GM12865 (cell line): ENCODE measurements at regions not wholly inside any gene's neighbourhood (a gene's known extent, or its start where the extent isn't known, plus 50 kb on each side); places are given as distances from the start of the nearest gene placed in this dataset.

Experiments used
- DNase-seq: peaks from one replicate; pipeline ENCODE4 v3.0.0; 2010; ENCODE audit warnings: low read depth
- H3K4me3 ChIP-seq: 2 replicates; pipeline ENCODE4 v1.5.1; 2011; ENCODE audit warnings: mild to moderate bottlenecking, low read depth, low read length, control low read depth
- TF ChIP-seq, protein P1 (sequence below): IDR thresholded peaks from 2 replicates; pipeline ENCODE4 v1.5.1; 2011; ENCODE audit warnings: low read length, control low read depth, low read depth, inconsistent platforms; ENCODE audit not compliant: insufficient read depth; ENCODE audit errors: missing control alignments

DNA sequence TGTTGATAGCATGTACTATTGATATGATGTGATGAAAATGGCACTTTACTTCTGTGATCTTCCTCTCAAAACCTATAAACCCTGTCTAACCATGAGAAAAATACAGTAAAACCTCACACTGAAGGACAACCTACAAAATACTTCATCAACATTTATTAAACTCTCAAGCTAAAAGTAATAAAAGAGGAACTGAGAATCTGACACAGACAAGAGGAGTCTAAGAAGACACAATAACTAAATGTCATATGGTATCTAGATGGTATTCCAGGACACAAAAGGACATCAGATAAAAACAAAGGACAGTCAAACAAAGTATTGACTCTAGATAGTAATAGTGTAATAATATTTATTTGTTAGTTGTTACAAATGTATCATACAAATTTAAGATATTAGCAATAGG, 655.3 kb downstream of the SH3BGRL start:
- TF ChIP-seq, protein P1, sequence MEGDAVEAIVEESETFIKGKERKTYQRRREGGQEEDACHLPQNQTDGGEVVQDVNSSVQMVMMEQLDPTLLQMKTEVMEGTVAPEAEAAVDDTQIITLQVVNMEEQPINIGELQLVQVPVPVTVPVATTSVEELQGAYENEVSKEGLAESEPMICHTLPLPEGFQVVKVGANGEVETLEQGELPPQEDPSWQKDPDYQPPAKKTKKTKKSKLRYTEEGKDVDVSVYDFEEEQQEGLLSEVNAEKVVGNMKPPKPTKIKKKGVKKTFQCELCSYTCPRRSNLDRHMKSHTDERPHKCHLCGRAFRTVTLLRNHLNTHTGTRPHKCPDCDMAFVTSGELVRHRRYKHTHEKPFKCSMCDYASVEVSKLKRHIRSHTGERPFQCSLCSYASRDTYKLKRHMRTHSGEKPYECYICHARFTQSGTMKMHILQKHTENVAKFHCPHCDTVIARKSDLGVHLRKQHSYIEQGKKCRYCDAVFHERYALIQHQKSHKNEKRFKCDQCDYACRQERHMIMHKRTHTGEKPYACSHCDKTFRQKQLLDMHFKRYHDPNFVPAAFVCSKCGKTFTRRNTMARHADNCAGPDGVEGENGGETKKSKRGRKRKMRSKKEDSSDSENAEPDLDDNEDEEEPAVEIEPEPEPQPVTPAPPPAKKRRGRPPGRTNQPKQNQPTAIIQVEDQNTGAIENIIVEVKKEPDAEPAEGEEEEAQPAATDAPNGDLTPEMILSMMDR, result no peak
- no peak for DNase-seq
- H3K4me3 ChIP-seq, result no peak overlapping the region

DNA sequence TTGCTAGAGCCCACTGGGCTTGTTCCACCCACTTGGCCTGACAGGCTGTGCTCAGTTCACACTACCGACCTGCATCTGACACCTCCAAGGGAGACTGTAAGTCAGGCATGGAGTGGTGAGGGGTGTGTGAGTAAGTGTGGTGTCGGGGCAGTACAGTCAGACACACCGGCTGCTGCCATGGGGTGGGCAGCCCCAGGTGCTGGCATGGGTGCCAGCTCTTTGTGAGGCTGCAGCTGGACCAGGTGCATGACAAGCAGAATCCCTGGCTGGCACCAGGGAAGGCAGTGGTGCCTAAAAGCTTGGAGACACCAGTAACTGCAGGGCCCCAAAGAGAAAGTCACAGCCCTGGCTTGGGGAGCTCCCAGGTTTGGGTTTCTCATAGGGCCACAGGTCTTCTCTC, 665.0 kb downstream of the SH3BGRL start:
- TF ChIP-seq, protein P1, result no peak
- H3K4me3 ChIP-seq, result no peak overlapping the region
- DNase-seq, result no peak

DNA sequence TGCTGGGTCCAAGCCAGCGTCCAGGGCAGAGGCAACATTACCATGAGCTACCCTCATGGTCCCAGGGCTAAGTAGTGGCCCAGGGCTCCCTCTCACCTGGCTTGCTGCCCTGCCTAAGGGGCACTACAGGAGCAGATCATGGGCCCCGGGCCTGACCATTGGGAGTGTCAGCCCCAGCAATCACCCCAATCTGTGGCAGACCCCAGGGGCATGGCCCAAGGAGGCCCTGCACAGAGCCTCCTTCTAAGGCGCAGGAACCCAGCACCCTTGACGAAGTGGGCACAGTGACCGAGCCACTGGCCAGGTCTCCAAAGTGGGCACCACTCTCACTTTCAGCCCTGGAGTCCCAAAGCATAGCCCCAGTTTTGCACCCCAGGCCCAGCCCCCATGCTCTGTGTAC, 667.1 kb downstream of the SH3BGRL start:
- no peak for DNase-seq
- no peak overlapping the region for H3K4me3 ChIP-seq
- TF ChIP-seq, protein P1, result no peak

DNA sequence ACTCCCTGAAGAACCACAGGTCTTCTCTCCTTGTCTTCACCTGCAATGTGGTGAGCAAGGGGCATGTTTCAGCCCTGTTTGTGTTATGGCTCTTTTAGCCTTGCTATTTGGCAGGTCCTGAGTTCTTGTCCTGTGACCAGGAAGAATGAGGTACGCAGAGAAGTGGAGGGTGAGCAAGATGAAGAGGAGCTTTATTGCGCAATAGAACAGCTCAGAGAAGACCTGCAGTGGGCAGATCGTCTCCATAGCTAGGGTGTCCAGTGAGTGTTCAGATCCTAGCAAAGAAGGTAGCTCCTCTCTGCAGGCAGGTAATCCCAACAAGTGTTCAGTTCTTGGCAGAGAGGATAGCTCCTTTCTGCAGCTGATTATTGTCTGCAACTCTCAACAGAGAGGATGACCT, 672.9 kb downstream of the SH3BGRL start:
- TF ChIP-seq, protein P1, result no peak
- no peak for DNase-seq
- no peak overlapping the region for H3K4me3 ChIP-seq

DNA sequence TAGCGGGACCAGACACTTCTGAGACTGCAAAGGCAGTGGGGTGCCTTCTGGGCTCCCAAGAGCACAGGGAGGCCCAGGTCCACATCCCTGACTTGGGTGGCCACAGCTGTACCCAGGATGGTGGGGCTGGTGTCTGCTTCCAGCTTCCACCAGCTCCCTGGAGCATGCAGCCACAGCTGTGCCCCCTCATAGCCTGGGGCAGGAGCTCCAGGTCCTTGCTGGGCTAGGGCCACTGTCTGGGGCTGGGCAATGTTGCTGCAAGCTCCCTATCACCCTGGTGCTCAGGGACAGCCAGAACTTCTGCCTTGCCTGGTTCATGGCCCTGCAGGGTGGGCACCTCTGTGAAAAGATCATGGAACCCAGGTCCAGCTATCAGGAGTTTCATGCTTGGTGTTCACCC, 673.9 kb downstream of the SH3BGRL start:
- H3K4me3 ChIP-seq, result no peak overlapping the region
- DNase-seq, result no peak
- TF ChIP-seq, protein P1, result no peak

DNA sequence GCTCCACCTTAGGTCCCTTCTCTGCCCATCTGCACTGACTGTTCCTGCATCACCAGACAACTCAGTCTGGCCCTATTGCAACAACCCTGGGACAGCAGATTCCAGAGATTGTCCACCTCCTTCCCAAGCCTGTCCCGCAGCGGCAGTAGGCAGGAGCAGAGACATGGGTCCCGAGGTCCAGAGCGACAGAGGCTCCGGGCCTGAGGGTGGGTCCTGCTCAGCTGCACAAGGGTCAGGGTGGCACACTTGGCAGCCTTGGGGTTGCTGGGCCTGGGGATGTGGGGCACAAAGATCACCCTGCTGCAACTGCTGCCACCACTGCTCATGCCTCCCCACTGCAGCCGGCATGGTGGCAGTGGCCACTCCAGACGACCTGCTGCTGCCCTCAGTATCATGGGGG, 674.5 kb downstream of the SH3BGRL start:
- DNase-seq, result no peak
- no peak overlapping the region for H3K4me3 ChIP-seq
- TF ChIP-seq, protein P1, result no peak

DNA sequence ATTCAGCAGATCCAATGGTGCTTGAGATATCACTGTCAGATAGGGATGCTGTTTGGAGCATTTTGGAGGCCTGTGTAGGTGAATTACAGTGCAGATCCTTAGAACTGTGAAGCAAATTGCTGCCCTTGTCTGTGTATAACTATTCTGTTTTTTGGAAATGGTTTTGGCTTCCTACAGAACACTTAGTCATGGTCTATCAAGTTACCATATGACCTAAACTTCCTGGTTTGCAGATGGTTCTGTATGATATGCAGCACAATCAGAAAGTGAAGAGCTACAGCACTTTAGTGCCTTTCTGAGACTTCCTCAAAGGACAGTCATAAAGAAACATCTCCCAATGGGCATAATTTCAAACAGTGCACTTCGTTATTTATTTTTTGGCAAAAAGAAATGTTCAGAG, 688.6 kb downstream of the SH3BGRL start:
- TF ChIP-seq, protein P1, result no peak
- DNase-seq, result no peak
- H3K4me3 ChIP-seq, result no peak overlapping the region
